ENCODE measurements at regions not wholly inside any gene's neighbourhood (a gene's known extent, or its start where the extent isn't known, plus 50 kb on each side); places are given as distances from the start of the nearest gene placed in this dataset.
"Not testable (repeated sequence)": the region's sequence is repeated elsewhere in the genome, so short reads cannot be mapped to it uniquely, and the experiment has no call there.

- no peak for DNase-seq (ENCODE audit: low spot score)
Observed at GRCh38 chr2:8334866-8335325, 347.0 kb upstream of the ID2 start.

GRCh38 chr2:8335801-8336200 is 346.1 kb upstream of the ID2 start:
- no peak for DNase-seq (ENCODE audit: low spot score)

GRCh38 chr2:8337321-8337720 is 344.5 kb upstream of the ID2 start:
- DNase-seq (ENCODE audit: low spot score): no peak

GRCh38 chr2:8342407-8342806 is 339.4 kb upstream of the ID2 start:
- no peak for DNase-seq (ENCODE audit: low spot score)

GRCh38 chr2:8343031-8343430 is 338.8 kb upstream of the ID2 start:
- DNase-seq (ENCODE audit: low spot score): no peak

GRCh38 chr2:8344144-8345097 is 337.4 kb upstream of the ID2 start:
- DNase-seq (ENCODE audit: low spot score): no peak

- no peak for DNase-seq (ENCODE audit: low spot score)
Observed at GRCh38 chr2:8345200-8345599, 336.7 kb upstream of the ID2 start.

- no peak for DNase-seq (ENCODE audit: low spot score)
Observed at GRCh38 chr2:8346208-8346607, 335.6 kb upstream of the ID2 start.

GRCh38 chr2:8346706-8347430 is 335.0 kb upstream of the ID2 start:
- DNase-seq (ENCODE audit: low spot score): no peak

GRCh38 chr2:8348911-8349310 is 332.9 kb upstream of the ID2 start:
- DNase-seq (ENCODE audit: low spot score): not testable (repeated sequence)

GRCh38 chr2:8352296-8352695 is 329.6 kb upstream of the ID2 start:
- DNase-seq (ENCODE audit: low spot score): no peak

GRCh38 chr2:8352989-8353388 is 328.9 kb upstream of the ID2 start:
- no peak for DNase-seq (ENCODE audit: low spot score)

- no peak for DNase-seq (ENCODE audit: low spot score)
Observed at GRCh38 chr2:8355102-8355859, 326.6 kb upstream of the ID2 start.

- no peak for DNase-seq (ENCODE audit: low spot score)
Observed at GRCh38 chr2:8357738-8358518, 323.9 kb upstream of the ID2 start.

- DNase-seq (ENCODE audit: low spot score): no peak
Observed at GRCh38 chr2:8361930-8362329, 319.9 kb upstream of the ID2 start.

- no peak for DNase-seq (ENCODE audit: low spot score)
Observed at GRCh38 chr2:8363161-8363560, 318.7 kb upstream of the ID2 start.

- DNase-seq (ENCODE audit: low spot score): no peak
Observed at GRCh38 chr2:8364668-8365067, 317.2 kb upstream of the ID2 start.

- DNase-seq (ENCODE audit: low spot score): no peak
Observed at GRCh38 chr2:8365331-8365910, 316.4 kb upstream of the ID2 start.

- no peak for DNase-seq (ENCODE audit: low spot score)
Observed at GRCh38 chr2:8367833-8368232, 314.0 kb upstream of the ID2 start.

GRCh38 chr2:8368463-8368862 is 313.4 kb upstream of the ID2 start:
- DNase-seq (ENCODE audit: low spot score): no peak

- DNase-seq (ENCODE audit: low spot score): no peak
Observed at GRCh38 chr2:8369522-8369921, 312.3 kb upstream of the ID2 start.
